GM21786 (cell line): ENCODE measurements at regions not wholly inside any gene's neighbourhood (a gene's known extent, or its start where the extent isn't known, plus 50 kb on each side); places are given as distances from the start of the nearest gene placed in this dataset.

ENCODE experiments used
- ATAC-seq: cut with Tn5 transposase; IDR thresholded peaks from one replicate; pipeline ENCODE4 v1.9.1; 2021; ENCODE audit not compliant: unreplicated experiment

- no peak for ATAC-seq
Measured at GRCh38 chr6:40268614-40269013, 318.6 kb downstream of the LRFN2 start.

DNA sequence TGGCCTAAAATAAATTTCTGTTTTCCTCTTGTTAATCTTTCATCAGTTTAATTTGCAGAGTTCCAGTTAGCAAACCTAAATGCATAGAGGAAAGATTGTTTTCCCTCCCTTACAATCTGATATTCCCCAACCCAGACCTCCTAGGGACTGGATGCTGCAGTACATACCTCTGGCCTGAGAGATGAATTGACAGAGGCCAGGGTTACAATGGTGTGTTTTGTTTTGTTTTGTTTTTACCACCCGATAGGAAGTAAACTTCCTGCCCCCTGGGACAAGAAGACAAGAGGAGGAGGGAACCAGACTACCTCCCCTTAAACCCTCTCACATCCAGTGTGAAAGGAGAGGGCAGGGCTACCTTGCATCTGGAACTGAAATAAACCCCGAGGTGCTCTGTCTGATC, 319.0 kb downstream of the LRFN2 start:
- ATAC-seq = no peak

DNA sequence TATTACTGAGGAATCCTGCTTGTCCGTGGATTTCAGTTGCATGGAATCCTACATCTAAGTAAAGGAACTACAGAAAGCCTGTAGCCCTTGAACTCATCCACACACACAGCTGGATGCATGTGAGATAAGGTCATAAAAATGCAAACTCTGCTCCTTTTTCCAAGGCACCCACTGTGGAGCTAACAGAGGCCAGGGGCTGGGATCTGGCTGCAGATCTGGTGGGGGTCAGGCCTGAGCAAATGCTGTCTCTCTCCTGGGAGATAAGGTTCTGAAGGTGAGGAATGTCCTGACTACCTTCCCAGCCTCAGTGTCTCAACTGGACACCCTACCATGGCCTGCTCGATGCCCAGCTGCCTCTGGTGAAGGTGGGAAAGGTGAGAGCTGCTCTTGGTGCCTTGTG, 321.5 kb downstream of the LRFN2 start:
- ATAC-seq = no peak

- ATAC-seq = no peak
Measured at GRCh38 chr6:40263970-40264369, 323.2 kb downstream of the LRFN2 start.

GRCh38 chr6:40262363-40262762, 324.8 kb downstream of the LRFN2 start:
- no peak for ATAC-seq

GRCh38 chr6:40258531-40258930, 324.3 kb upstream of the MOCS1 start:
- no peak for ATAC-seq

DNA sequence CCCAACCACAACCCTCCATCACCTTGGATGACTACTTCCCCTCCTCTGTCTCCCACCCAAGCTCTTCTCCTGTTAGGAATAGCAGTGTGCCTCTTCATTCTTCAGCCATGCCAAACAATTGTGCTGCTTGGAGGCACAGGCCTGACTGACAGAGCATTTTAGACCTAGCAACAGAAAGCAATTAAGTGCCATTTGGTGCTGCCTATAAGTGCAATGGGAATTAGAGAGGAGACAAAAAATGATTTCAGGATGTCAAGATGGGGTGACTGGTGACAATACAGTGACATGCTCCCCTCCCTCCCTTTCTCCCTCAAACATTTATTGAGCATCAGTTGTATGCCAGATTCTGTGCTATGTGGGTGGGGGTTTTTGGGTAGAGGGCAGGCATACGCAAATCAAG, 322.6 kb upstream of the MOCS1 start:
- ATAC-seq = no peak

GRCh38 chr6:40256224-40256623, 322.0 kb upstream of the MOCS1 start:
- no peak for ATAC-seq

- ATAC-seq = no peak
Measured at GRCh38 chr6:40253420-40253819, 319.2 kb upstream of the MOCS1 start.

DNA sequence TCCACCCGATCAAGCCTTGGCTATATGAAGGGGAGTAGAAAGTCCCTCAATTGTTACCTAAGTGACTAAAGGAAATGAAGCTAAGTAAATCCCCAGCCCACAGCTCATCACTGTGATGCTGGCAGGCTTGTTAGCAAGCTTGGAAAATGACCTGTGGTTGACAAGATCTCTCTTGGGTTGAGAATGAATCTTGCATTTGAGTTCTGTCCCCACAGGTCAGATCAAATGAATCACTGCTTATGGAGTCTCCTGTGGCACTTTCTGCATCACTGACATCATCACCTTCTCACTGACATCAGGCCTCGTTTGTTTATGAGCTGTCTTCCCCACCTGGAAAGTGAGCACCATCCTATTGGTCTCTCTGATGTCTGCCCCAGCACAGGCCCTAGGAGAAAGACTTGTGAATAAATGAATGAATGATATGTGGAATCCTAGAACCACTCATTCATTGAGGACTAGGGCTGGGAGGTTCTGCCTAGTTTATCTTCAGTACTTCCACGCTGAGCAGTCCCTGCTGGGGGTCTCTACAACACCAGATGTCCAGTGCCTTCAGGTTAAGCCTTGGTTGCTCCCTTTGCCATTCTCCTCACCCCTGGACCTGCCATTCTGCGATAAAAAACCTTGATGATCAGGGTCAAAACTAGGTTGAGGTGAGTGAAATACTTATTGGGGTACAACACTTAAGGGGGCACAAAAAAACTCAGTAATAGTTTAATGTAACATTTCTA, 318.4 kb upstream of the MOCS1 start:
- no peak for ATAC-seq

- ATAC-seq = no peak
Measured at GRCh38 chr6:40251637-40252300, 317.5 kb upstream of the MOCS1 start.

DNA sequence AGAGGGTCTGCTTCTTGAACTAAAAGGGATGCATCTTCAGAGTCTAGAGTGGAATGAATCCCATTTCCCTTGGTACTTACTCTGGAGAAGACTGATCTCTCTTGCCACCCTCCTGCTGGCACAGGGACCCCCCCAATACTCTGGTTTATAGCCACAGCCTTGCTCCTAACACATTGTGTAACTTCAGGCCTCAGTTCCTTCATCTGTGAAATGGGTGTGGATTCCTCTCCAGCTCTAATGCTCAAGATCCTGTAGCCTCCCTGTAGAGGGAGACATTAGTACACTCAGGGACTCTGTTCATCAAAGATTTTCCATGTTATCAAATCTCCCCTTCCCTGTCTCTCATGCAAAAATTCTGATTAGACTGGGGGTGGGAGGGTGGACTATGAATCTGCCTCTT, 315.7 kb upstream of the MOCS1 start:
- ATAC-seq = no peak

DNA sequence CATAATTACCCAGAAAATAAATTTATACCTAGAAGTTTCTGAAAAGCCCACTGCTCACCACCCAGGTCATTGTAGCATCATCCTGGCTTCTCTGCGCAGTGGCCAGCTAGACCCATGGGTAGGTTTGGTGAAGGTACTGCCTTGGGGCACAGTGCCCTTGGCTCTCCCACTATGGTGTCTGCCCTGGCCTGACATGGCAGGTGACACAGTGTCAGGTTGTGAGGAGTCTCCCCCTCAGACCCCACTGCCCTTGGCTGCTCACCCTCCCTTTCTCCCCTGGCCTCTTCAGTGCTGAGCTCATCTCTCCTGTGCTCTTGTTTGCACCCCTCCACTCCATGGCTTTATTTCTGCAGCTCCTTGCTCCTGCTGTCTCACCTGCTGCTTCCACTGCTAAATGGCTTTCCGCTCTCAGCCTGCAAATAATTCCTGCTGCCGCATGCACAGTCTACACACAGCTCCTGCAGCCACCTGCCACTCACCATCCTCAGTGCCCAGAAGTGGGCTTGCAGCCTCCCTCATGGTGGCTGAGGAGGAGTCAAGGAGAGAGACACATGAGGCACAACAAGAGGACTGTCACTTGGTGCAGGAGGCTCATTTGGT, 313.4 kb upstream of the MOCS1 start:
- ATAC-seq = no peak

- no peak for ATAC-seq
Measured at GRCh38 chr6:40244699-40245098, 310.4 kb upstream of the MOCS1 start.

GRCh38 chr6:40232698-40233097, 298.4 kb upstream of the MOCS1 start:
- ATAC-seq = no peak

DNA sequence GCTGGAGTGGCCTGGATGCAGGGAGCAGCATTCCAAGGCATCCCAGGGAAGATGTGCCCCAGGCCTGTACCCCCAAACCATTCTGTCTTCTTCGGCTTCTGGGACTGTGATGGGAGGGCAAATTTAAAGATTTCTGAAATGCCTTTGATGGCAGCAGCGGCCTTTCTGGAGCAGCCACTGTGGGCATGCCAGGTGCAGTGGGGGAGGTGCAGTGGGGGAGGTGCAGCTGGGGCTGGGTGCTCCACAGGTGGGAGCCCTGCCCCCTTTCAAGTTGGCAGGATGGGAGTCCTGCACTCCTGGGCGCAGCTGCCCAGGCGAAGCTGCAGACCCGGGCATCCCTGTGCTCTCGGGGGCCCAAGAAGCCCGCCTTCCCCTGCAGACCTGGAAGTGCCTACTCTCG, 293.5 kb upstream of the MOCS1 start:
- no peak for ATAC-seq

DNA sequence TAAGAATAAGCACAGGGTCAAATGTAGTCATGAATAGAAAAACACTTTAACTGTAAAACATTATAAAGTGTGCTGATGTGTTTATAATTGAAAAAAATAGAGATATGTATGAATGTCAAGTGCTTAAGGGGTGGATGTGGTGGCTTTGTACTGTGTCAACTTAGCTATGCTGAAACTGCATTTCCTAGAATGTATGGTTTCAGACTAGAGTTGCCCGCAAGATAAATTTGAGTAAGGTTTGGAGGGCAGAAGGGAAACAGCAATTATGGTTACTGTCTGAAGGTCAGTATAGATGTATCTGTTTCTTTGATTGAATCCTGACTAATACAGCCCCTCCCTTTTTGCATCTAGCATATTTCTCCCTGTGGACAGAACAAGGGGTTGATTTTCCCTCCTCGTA, 288.1 kb upstream of the MOCS1 start:
- ATAC-seq = no peak

DNA sequence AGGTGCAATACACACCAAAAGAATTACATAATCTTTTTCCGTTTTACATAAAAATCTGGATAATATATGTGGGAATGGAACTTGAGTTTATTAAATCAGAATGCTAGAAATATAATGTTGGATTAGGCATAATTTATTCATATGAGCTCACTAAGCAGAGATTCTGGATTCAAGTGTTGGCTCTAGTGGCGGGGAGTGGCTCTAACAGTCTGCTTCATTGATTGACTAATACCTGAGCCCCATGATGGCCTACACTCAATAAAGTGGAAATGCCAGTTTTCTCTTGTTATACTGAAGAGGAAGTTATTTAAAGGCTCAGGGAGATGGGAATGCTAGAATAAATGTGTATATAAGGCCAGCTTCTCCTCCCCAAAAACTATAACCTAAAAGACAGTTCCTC, 285.5 kb upstream of the MOCS1 start:
- no peak for ATAC-seq

GRCh38 chr6:40210628-40211056, 276.4 kb upstream of the MOCS1 start:
- ATAC-seq = no peak

- ATAC-seq = no peak
Measured at GRCh38 chr6:40205801-40206200, 271.5 kb upstream of the MOCS1 start.

DNA sequence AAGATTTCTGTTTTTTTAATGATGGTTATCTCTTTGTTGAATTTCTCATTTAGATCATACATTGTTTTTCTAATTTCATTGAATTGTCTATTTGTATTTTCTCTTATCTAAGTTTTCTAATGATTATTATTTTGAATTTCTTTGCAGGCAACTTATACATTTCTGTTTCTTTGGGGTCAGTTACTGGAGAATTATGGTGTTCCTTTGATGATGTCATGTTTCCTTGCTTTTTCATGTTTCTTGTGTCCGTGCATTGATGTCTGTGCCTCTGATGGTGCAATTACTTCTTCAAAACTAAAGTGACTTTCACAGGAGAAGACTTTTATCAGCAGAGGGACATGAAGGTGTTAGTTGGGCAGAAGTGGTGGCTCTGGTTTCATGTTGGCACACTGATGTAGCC, 270.7 kb upstream of the MOCS1 start:
- ATAC-seq = no peak

DNA sequence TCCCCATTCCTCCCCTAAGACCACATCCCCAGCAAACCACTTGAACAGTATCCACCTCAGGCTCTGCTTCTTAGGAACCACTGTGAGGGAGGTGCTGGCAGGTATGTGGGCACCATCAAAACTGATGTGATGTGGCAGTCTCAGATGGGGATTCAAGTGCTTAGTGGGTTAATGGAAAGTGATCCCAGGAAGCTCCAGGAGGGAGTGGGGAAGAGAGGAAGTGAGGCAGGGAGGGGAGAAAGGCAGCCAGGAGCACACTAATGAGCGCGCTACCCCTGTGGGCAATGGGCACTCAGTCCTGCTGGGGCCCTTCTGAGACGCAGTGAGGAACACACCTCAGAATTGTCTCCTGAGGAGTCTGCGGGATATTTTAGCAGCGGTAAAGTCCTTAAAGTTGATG, 263.1 kb upstream of the MOCS1 start:
- ATAC-seq = no peak
